ENCODE measurements at regions not wholly inside any gene's neighbourhood (a gene's known extent, or its start where the extent isn't known, plus 50 kb on each side); places are given as distances from the start of the nearest gene placed in this dataset.

GRCh38 chr13:63497601-63498000 lies 2082.0 kb upstream of the PCDH20 start:
- TF ChIP-seq CTCF (IDR thresholded peaks at IDR 0.05): no peak
- no peak for TF ChIP-seq POLR2A (IDR thresholded peaks at IDR 0.05)
